Right lobe of liver (tissue), 6 donors: ENCODE measurements at regions not wholly inside any gene's neighbourhood (a gene's known extent, or its start where the extent isn't known, plus 50 kb on each side); places are given as distances from the start of the nearest gene placed in this dataset.
A peak's percentile ranks its signal among the peaks of the same experiment; 100 is the strongest.

Experiments
- ATAC-seq, 4 donors: fragments of 200-7000 bp; cut with Tn5 transposase; one replicate each; pipeline ENCODE4 v1.9.1; 2020; ENCODE audit warnings: mild to moderate bottlenecking in 4 of 4, moderate library complexity in 4 of 4
- DNase-seq, 3 donors: peaks; one replicate each; pipeline ENCODE4 v3.0.0-alpha.2; 2020
- H3K27ac ChIP-seq, 3 donors: fragments of 200-600 bp; one replicate each; pipeline ENCODE4 v1.8.0; 2022
- H3K27me3 ChIP-seq, 2 donors: fragments of 200-600 bp; one replicate each; pipeline ENCODE4 v1.8.0; 2022
- H3K36me3 ChIP-seq, 4 donors: fragments of 200-600 bp; sonication (generic) in 1 of 4; one replicate each; pipeline versions ENCODE4 v1.5.1 to v1.8.0; 2017 to 2022; ENCODE audit warnings: control low read depth in 1 of 4
- H3K4me1 ChIP-seq, 4 donors: fragments of 200-600 bp; sonication (generic) in 1 of 4; one replicate each; pipeline versions ENCODE4 v1.5.1 to v1.8.0; 2017 to 2022; ENCODE audit warnings: control low read depth in 1 of 4
- H3K4me3 ChIP-seq, 3 donors: fragments of 200-600 bp; one replicate each; pipeline ENCODE4 v1.8.0; 2022
- H3K9me3 ChIP-seq, 4 donors: fragments of 200-600 bp; sonication (generic) in 1 of 4; one replicate each; pipeline versions ENCODE4 v1.5.1 to v1.8.0; 2017 to 2022; ENCODE audit warnings: control low read depth in 1 of 4
- CTCF ChIP-seq, 4 donors: fragments of 200-600 bp in 3 of 4; fragments of 450-650 bp in 1 of 4; IDR thresholded peaks; one replicate each; pipeline versions ENCODE4 v1.5.1 to v1.8.0; 2016 to 2022; ENCODE audit warnings: antibody characterized with exemption in 4 of 4, mild to moderate bottlenecking in 2 of 4
- POLR2A ChIP-seq: fragments of 450-650 bp; IDR thresholded peaks from one replicate; pipeline ENCODE4 v1.6.1; 2017; ENCODE audit warnings: antibody characterized with exemption, mild to moderate bottlenecking
- WGBS: methylation state at CpG from one replicate; pipeline ENCODE4 v1.1.6; 2018; ENCODE audit warnings: low coverage, low lambda C conversion rate; ENCODE audit not compliant: insufficient coverage; ENCODE audit errors: missing lambda C conversion rate; 5-methylcytosine and 5-hydroxymethylcytosine counted together
- intact Hi-C, 2 donors: fragments of 100-400 bp; cut with DNase I; formaldehyde crosslinking; loops; one replicate each; pipeline versions ENCODE4 v1.11.2 to v1.14.1; 2022
- donor health status: DM: no; HTN: yes; CAD: no.
- donor health status: DM: no; HTN: no; CAD: no.
- donor health status: DM: no; HTN: no; CAD: no.
- donor health status: DM: no; HTN: yes; CAD: no.
- donor health status: DM: no; HTN: yes; CAD: no.

- intact Hi-C loops = no loop called here
- H3K27me3 ChIP-seq = no peaks in the 10 kb centered on the region
- H3K4me1 ChIP-seq = peaks cover 0 to 5% (median 0%) of the 10 kb centered on the region in 4 donors
- no peak overlapping the region for H3K4me3 ChIP-seq
- TF ChIP-seq CTCF (IDR thresholded peaks at IDR 0.05) (no peak), POLR2A (no peak)
- no peaks in the 10 kb centered on the region for H3K36me3 ChIP-seq
- DNase-seq = peak in 2 of 3 donors; percentile 55 to 57
- 59% methylated on average over 6 of the region's 8 CpGs for WGBS
- no peaks in the 10 kb centered on the region for H3K9me3 ChIP-seq
- no peak overlapping the region for H3K27ac ChIP-seq
- peak; percentile 53 to 76 (median 61) for ATAC-seq
Measured at GRCh38 chr17:31629696-31630470, 229.2 kb downstream of the COPRS start.

- intact Hi-C loops = no loop called here
- Histone ChIP-seq H3K4me1 (peaks cover 0 to 5% (median 0%) of the 10 kb centered on the region in 4 donors), H3K27ac (no peak overlapping the region), H3K27me3 (no peaks in the 10 kb centered on the region), H3K36me3 (no peaks in the 10 kb centered on the region), H3K9me3 (no peaks in the 10 kb centered on the region), H3K4me3 (no peak overlapping the region)
- TF ChIP-seq CTCF (IDR thresholded peaks at IDR 0.05) (no peak), POLR2A (no peak)
- no peak for DNase-seq
- 60% methylated on average over 1 of the region's 1 CpG for WGBS
- ATAC-seq = no peak
Measured at GRCh38 chr17:31627960-31628359, 231.1 kb downstream of the COPRS start.

- no peaks in the 10 kb centered on the region for H3K36me3 ChIP-seq
- H3K9me3 ChIP-seq = no peaks in the 10 kb centered on the region
- intact Hi-C loops = no loop called here
- H3K27me3 ChIP-seq = no peaks in the 10 kb centered on the region
- ATAC-seq = no peak
- DNase-seq = no peak
- H3K4me1 ChIP-seq = no peaks in the 10 kb centered on the region
- no peak overlapping the region for H3K27ac ChIP-seq
- TF ChIP-seq POLR2A (no peak), CTCF (IDR thresholded peaks at IDR 0.05) (no peak)
- 88% methylated on average over 1 of the region's 1 CpG for WGBS
- no peak overlapping the region for H3K4me3 ChIP-seq
Measured at GRCh38 chr17:31623990-31624389, 232.5 kb downstream of the RAB11FIP4 start.

GRCh38 chr17:31622500-31622899, 231.0 kb downstream of the RAB11FIP4 start:
- no peak for TF ChIP-seq CTCF (IDR thresholded peaks at IDR 0.05)
- no peak overlapping the region for H3K27ac ChIP-seq
- intact Hi-C loops = no loop called here
- H3K36me3 ChIP-seq = no peaks in the 10 kb centered on the region
- no peak for DNase-seq
- H3K4me3 ChIP-seq = no peak overlapping the region
- H3K4me1 ChIP-seq = no peaks in the 10 kb centered on the region
- 90% methylated on average over 3 of the region's 3 CpGs for WGBS
- ATAC-seq = no peak
- H3K27me3 ChIP-seq = no peaks in the 10 kb centered on the region
- H3K9me3 ChIP-seq = no peaks in the 10 kb centered on the region
